HG02981 (cell line): ENCODE measurements at regions not wholly inside any gene's neighbourhood (a gene's known extent, or its start where the extent isn't known, plus 50 kb on each side); places are given as distances from the start of the nearest gene placed in this dataset.

Source experiments
- ATAC-seq: cut with Tn5 transposase; IDR thresholded peaks from one replicate; pipeline ENCODE4 v1.9.1; 2021; ENCODE audit warnings: mild to moderate bottlenecking, moderate library complexity; ENCODE audit not compliant: unreplicated experiment

- ATAC-seq: no peak
Measured at GRCh38 chr14:44030831-44031383, 476.2 kb downstream of the FSCB start.

- ATAC-seq: no peak
Measured at GRCh38 chr14:44029933-44030332, 477.1 kb downstream of the FSCB start.

- ATAC-seq: no peak
Measured at GRCh38 chr14:44027397-44027796, 479.7 kb downstream of the FSCB start.

- no peak for ATAC-seq
Measured at GRCh38 chr14:44010595-44010994, 496.5 kb downstream of the FSCB start.

GRCh38 chr14:44010071-44010470, 497.0 kb downstream of the FSCB start:
- no peak for ATAC-seq

GRCh38 chr14:44009642-44010041, 497.4 kb downstream of the FSCB start:
- ATAC-seq: no peak

- no peak for ATAC-seq
Measured at GRCh38 chr14:43988989-43989388, 518.1 kb downstream of the FSCB start.

- no peak for ATAC-seq
Measured at GRCh38 chr14:43983721-43984120, 523.4 kb downstream of the FSCB start.

- no peak for ATAC-seq
Measured at GRCh38 chr14:43981135-43981768, 525.8 kb downstream of the FSCB start.

GRCh38 chr14:43956741-43957140, 550.3 kb downstream of the FSCB start:
- ATAC-seq: no peak

- ATAC-seq: no peak
Measured at GRCh38 chr14:43949400-43949799, 557.7 kb downstream of the FSCB start.

GRCh38 chr14:43939836-43940235, 567.2 kb downstream of the FSCB start:
- no peak for ATAC-seq

- ATAC-seq: no peak
Measured at GRCh38 chr14:43938588-43939281, 568.3 kb downstream of the FSCB start.

GRCh38 chr14:43937001-43937400, 570.1 kb downstream of the FSCB start:
- no peak for ATAC-seq

- no peak for ATAC-seq
Measured at GRCh38 chr14:43934102-43934501, 573.0 kb downstream of the FSCB start.

- no peak for ATAC-seq
Measured at GRCh38 chr14:43914041-43914693, 592.9 kb downstream of the FSCB start.

- ATAC-seq: no peak
Measured at GRCh38 chr14:43903209-43903608, 603.9 kb downstream of the FSCB start.

GRCh38 chr14:43901911-43902673, 605.0 kb downstream of the FSCB start:
- ATAC-seq: no peak

GRCh38 chr14:43900173-43900655, 606.9 kb downstream of the FSCB start:
- no peak for ATAC-seq

- ATAC-seq: no peak
Measured at GRCh38 chr14:43898687-43899086, 608.4 kb downstream of the FSCB start.

GRCh38 chr14:43896044-43896443, 611.0 kb downstream of the FSCB start:
- ATAC-seq: no peak
